Thyroid gland (tissue), 4 donors: ENCODE measurements at regions not wholly inside any gene's neighbourhood (a gene's known extent, or its start where the extent isn't known, plus 50 kb on each side); places are given as distances from the start of the nearest gene placed in this dataset.

Experiments used
- DNase-seq, 2 donors: peaks; one replicate each; pipeline ENCODE4 v3.0.0-alpha.2; 2019
- H3K27ac ChIP-seq, 3 donors: fragments of 200-600 bp; sonication (generic); 1 replicate in 2 of 3; 2 replicates in 1 of 3; pipeline ENCODE4 v1.5.1; 2016 to 2019; ENCODE audit warnings: mild to moderate bottlenecking in 1 of 3, moderate library complexity in 1 of 3
- H3K27me3 ChIP-seq: fragments of 200-600 bp; sonication (generic); one replicate; pipeline ENCODE4 v1.5.1; 2019
- H3K36me3 ChIP-seq, 2 donors: fragments of 200-600 bp; sonication (generic); one replicate each; pipeline ENCODE4 v1.5.1; 2016 to 2019
- H3K4me1 ChIP-seq, 2 donors: fragments of 200-600 bp; sonication (generic); one replicate each; pipeline ENCODE4 v1.5.1; 2017 to 2019
- H3K4me3 ChIP-seq, 3 donors: fragments of 200-600 bp; sonication (generic); replicated peaks in 1 of 3; 1 replicate in 2 of 3; 2 replicates in 1 of 3; pipeline ENCODE4 v1.5.1; 2016; ENCODE audit warnings: mild to moderate bottlenecking in 1 of 3
- H3K9me3 ChIP-seq: fragments of 200-600 bp; sonication (generic); one replicate; pipeline ENCODE4 v1.5.1; 2017
- CTCF ChIP-seq, 6 experiments: fragments of 200-600 bp in 3 of 6; fragments of 450-650 bp in 3 of 6; sonication (generic) in 3 of 6; IDR thresholded peaks; one replicate each; pipeline ENCODE4 v1.5.1; 2016 to 2019; ENCODE audit warnings: antibody characterized with exemption in 6 of 6, mild to moderate bottlenecking in 2 of 6, inconsistent platforms in 1 of 6, moderate library complexity in 1 of 6
- POLR2A ChIP-seq, 2 donors: fragments of 450-650 bp; IDR thresholded peaks; one replicate each; pipeline ENCODE4 v1.6.1; 2017; ENCODE audit warnings: antibody characterized with exemption in 2 of 2, mild to moderate bottlenecking in 2 of 2, moderate library complexity in 1 of 2
- WGBS, 2 donors: methylation state at CpG; one replicate each; pipeline ENCODE4 v1.1.5; 2017; 5-methylcytosine and 5-hydroxymethylcytosine counted together
- intact Hi-C: fragments of 100-400 bp; cut with DNase I; formaldehyde crosslinking; loops from one replicate; pipeline ENCODE4 v1.15.1; 2023

- Histone ChIP-seq H3K36me3 (no peaks in the 10 kb centered on the region), H3K4me3 (no peak overlapping the region), H3K9me3 (no peaks in the 10 kb centered on the region), H3K27ac (no peak overlapping the region), H3K4me1 (no peaks in the 10 kb centered on the region), H3K27me3 (no peaks in the 10 kb centered on the region)
- intact Hi-C loops: no loop called here
- 38 to 54% methylated on average over 3 of the region's 3 CpGs for WGBS, 2 donors
- no peak for TF ChIP-seq CTCF (IDR thresholded peaks at IDR 0.05)
- no peak for TF ChIP-seq POLR2A (IDR thresholded peaks at IDR 0.05)
- no peak for DNase-seq
Observed at GRCh38 chr12:71071536-71072097, 86.2 kb downstream of the TSPAN8 start.

- WGBS, 2 donors: 82% methylated on average over 3 of the region's 3 CpGs
Observed at GRCh38 chr12:71070416-71071128, 87.2 kb downstream of the TSPAN8 start.

GRCh38 chr12:71069311-71069710 lies 88.5 kb downstream of the TSPAN8 start:
- 77% methylated on average over 2 of the region's 2 CpGs for WGBS, 2 donors
- H3K9me3 ChIP-seq: no peaks in the 10 kb centered on the region
- TF ChIP-seq CTCF (IDR thresholded peaks at IDR 0.05) (no peak), POLR2A (IDR thresholded peaks at IDR 0.05) (no peak)
- intact Hi-C loops: no loop called here
- DNase-seq: no peak
- H3K4me1 ChIP-seq: no peaks in the 10 kb centered on the region
- no peaks in the 10 kb centered on the region for H3K27me3 ChIP-seq
- no peaks in the 10 kb centered on the region for H3K36me3 ChIP-seq
- H3K27ac ChIP-seq: no peak overlapping the region
- H3K4me3 ChIP-seq: no peak overlapping the region

More at GRCh38 chr12:71070416-71071128, 87.2 kb downstream of the TSPAN8 start:
- intact Hi-C loops: no loop called here
- no peaks in the 10 kb centered on the region for H3K36me3 ChIP-seq
- H3K27me3 ChIP-seq: no peaks in the 10 kb centered on the region
- no peaks in the 10 kb centered on the region for H3K4me1 ChIP-seq
- no peak overlapping the region for H3K4me3 ChIP-seq
- no peak overlapping the region for H3K27ac ChIP-seq
- no peaks in the 10 kb centered on the region for H3K9me3 ChIP-seq
- TF ChIP-seq POLR2A (IDR thresholded peaks at IDR 0.05) (no peak), CTCF (IDR thresholded peaks at IDR 0.05) (no peak)
- DNase-seq: no peak

GRCh38 chr12:71063087-71063486 lies 94.7 kb downstream of the TSPAN8 start:
- intact Hi-C loops: no loop called here
- no peaks in the 10 kb centered on the region for H3K36me3 ChIP-seq
- no peak for DNase-seq
- 68 to 70% methylated on average over 7 of the region's 7 CpGs for WGBS, 2 donors
- TF ChIP-seq POLR2A (IDR thresholded peaks at IDR 0.05) (no peak), CTCF (IDR thresholded peaks at IDR 0.05) (no peak)
- H3K9me3 ChIP-seq: no peaks in the 10 kb centered on the region
- H3K4me3 ChIP-seq: no peak overlapping the region
- H3K27ac ChIP-seq: no peak overlapping the region
- H3K27me3 ChIP-seq: no peaks in the 10 kb centered on the region
- no peaks in the 10 kb centered on the region for H3K4me1 ChIP-seq

- Histone ChIP-seq H3K9me3 (no peaks in the 10 kb centered on the region), H3K27me3 (no peaks in the 10 kb centered on the region), H3K27ac (no peak overlapping the region), H3K4me1 (no peaks in the 10 kb centered on the region), H3K36me3 (no peaks in the 10 kb centered on the region), H3K4me3 (no peak overlapping the region)
- DNase-seq: no peak
- 91 to 95% methylated on average over 1 of the region's 1 CpG for WGBS, 2 donors
- TF ChIP-seq CTCF (IDR thresholded peaks at IDR 0.05): no peak
- no peak for TF ChIP-seq POLR2A (IDR thresholded peaks at IDR 0.05)
- intact Hi-C loops: no loop called here
Observed at GRCh38 chr12:71061451-71061850, 96.3 kb downstream of the TSPAN8 start.
